ENCODE measurements at regions not wholly inside any gene's neighbourhood (a gene's known extent, or its start where the extent isn't known, plus 50 kb on each side); places are given as distances from the start of the nearest gene placed in this dataset.

DNA sequence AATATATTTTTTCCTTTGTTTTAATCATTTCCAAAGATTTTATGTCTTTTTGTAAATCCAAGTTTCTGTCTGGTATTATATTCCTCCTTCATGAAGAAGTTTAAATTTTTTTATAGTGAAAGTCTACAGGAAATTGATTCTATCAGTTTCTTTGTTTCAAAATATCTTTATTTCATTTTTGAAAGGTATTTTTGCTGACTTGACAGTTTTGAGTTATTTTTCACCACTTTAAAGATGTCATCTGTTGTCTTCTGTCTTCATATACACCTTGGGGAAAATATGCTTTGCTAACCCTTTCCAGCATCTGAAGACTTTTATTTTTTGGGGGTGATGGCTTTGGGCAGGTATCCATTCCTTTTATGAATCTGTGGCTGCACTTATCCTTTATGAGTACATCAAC is 164.4 kb upstream of the EPHA5 start:
- DNase-seq: no peak

DNA sequence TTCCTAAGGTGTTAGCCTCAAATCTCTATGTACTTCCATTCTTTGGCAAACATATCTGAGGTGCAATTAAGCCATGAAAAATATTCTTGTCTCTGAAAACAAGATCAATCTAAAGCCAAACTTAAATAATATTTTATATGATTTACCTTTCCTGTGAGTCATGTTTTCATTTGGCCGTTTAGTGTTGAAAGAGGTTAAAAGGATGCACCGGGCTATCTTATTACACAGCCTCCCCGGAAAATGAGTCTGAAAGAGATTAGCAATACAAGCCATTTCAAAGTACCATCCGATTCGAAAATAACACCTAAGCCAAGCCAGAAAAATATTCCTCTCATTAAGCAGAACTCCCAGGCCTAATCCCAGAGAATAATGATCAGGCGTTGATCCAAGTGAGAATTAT is 161.5 kb upstream of the EPHA5 start:
- DNase-seq: no peak

DNA sequence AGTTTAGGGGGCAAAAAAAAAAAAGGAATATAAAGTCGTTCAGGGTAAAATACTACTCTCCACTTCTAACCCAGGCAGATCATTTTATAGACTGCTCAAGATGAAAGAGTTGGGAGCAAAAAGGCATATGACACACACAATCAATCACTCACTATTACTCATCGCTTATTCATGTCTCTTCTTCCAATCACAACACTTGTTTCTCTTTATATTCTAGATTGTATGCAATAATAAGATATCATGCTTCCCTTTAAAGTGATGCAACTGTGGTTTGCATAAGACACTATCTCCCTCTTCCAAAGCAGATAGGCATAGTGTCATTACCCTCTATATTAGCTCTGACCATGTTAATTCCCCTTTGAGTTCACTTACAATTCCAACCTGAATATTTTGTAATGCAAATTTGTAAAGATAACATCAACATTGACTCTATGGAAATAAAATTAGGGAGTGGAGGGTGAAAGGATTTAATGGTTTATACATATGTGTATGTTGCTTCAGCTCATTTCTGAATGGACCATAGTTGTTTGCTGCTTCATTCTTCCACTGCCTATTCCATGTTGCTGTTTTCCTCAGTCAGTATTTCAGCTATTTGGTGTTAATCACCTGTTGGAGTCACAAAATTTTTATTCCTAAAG is 154.9 kb upstream of the EPHA5 start:
- DNase-seq: no peak

DNA sequence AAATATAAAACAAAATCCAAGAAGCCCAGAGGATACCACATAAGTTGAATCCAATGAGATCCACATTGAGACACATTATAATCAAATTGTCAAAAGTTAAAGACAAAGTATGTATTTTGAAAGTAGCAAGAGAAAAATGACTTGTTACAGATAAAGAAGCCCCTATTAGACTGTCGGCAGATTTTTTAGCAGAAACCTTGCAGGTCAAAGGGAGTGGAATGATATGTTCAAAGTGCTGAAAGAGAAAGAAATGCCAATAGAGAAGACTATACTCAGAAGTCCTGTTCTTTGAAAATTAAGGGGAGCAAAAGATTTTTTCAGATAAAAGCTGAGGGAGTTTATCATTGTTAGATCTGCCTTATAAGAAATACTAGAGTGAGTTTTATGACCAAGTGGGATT is 148.9 kb upstream of the EPHA5 start:
- no peak for DNase-seq

DNA sequence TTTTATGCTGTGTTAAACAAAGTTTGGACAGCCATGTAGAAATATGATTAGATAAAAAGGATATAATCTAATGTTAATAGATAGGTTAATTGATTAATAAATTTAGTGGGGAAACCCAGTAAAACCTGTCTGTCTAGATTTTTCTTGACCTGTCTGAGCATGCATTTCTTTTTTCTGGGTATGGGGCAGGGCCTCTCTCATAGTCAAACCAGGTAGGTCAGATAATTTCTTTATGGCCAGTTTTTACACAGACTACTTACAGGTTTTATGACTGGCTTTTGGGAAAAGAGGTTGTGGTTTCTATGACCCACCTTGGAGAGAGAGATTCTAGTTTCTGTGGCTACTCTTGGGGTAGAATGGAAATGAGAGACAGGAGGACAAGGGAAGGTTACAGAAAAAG is 135.6 kb upstream of the EPHA5 start:
- no peak for DNase-seq

DNA sequence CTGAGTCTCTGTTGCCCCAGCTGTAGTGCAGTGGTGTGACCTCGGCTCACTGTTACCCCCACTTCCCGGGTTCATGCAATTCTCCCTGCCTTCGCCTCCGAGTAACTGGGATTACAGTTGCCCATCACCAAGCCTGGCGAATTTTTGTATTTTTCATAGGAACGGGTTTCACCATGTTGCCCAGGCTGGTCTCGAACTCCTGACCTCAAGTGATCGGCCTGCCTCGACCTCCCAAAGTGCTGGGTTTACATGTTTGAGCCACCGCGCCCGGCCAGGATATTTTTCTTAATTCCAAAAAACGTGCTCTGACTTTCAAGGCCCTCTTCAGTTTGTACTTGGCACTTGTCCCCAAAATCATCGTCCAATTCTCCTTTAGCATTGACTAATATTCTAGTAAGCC is 129.2 kb upstream of the EPHA5 start:
- no peak for DNase-seq

DNA sequence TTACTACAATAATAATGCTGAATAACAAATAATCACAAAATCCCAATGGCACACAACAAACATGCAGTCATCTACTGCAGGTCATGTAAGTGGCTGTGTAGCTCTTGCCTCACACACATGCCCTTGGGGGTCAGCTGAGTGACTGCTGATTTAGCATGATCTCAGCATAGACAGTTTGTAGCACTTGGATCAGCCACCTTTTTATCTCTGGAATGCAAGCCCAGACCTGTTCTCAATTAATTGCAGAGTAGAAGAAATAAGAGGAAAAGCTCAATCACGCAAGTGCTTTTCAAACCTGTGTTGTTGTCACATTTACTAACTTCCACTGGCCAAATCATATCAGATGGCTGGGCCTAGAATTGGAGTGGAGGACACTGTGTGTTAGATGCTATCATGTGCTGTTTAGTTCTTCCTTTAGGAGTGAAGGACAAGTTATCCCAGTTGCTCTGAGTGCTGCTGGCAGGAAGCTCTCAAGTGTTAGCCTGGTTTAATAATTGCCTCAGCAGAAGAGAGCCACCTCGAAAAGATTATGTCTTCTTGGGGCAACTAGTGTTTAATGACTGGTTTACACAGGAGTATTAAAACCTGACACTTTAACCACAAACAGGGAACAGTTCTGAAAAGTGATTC is 128.3 kb upstream of the EPHA5 start:
- no peak for DNase-seq

DNA sequence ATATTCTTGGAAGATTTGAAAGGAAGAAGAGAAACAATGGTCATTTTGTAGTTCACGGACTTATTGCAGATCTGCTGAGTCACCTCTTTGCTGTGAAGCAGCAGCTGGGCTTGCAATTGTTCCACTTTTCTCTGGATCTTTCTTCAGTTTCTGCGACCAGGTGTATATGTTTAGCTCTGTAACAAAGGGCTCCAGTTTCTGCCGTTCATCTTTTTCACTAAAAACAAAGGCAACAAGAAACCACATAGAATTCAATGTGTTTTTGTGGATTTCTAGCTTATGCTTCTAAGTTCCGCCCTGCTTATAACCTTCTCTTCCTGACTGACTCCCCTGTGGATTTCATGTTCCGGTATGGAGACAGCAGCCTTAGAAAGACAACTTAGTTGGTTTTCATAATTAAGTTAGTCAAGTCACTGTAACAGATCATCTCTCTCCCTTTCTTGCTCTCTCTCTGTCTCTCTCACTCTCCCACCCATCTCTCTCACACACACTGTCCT is 121.6 kb upstream of the EPHA5 start:
- DNase-seq: peak; percentile 54

DNA sequence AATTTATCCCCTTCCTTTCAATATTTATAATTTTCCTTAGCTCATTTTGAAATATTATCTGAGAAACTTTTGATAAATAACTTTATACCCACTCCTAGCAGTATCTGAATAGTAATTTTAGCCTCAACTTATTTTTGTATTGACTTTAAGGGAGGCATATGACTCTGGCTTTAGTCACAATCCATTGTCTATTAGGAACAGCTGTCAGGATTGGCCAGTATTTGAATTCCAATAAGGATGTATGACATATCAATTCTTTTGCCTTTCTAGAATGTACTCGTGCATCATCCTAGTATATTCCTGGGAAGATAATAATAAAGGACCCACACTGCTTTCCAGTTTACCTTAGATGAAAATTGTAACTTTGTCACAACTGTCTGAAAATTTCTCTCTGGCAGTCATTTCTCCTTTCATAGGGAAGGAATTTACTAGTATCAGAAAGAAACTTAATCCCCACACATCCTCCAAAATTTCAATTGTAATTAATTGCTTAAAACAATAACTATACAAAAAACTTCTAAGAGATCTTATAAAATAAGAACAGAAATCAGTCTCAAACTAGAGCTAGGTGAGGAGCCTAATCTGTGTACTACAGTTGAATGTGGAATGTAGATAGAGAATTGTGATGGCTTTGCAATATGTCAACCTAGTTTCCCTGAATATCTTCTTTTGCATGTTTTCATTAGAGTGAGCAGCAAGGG is 121.0 kb upstream of the EPHA5 start:
- DNase-seq: no peak

DNA sequence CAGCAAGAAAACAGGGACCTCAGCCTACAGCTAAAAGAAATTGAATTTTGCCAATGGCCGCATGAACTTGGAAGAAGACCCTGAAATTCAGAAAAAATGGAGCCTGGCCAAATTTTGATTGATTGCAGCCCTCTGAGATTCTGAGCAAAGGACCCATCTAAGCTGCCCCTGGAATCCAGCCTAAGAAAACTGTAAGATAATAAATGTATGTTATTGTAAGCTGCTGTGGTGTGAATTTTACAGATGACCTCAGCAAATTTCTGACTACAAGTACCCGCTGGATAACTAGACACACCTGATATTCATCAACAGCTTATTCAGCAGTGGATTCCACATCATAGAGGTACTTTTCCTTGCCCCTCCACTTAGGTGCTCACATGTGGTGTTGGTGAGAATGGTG is 119.5 kb upstream of the EPHA5 start:
- peak; percentile 17 for DNase-seq

DNA sequence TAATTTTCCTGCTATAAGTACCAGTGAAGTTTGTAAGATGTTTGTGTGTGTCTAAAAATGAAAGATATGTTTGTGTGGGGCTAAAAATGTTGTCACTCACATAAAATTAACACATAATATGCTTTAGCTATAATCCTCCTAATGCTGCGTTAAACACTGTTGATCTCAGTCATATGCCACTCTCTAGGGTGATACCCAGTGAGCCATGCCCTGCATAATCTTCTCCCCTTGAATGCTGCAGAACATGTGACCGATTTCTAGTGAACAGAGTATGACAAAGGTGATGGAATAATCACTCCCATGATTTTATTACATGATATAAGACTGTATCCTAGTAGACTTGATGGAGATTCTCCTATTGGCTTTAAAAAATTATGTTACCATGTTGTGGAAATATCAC is 119.1 kb upstream of the EPHA5 start:
- DNase-seq: no peak

DNA sequence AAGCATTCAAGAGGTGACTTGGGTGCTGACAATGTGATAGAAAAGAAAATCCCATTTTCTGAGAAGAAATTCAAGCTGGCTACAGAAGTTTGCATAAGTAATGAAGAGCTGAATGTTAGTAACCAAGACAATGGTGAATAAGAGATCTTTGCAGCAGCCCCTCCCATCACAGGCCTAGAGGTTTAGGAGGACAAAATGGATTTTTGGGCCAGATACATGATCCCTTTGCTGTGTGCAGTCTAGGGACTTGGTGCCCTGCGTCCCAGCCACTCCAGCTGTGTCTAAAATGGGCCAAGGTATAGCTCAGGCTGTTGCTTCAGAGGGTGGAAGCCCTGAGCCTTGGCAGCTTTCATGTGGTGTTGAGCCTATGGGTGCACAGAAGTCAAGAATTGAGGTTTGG is 107.0 kb upstream of the EPHA5 start:
- no peak for DNase-seq

DNA sequence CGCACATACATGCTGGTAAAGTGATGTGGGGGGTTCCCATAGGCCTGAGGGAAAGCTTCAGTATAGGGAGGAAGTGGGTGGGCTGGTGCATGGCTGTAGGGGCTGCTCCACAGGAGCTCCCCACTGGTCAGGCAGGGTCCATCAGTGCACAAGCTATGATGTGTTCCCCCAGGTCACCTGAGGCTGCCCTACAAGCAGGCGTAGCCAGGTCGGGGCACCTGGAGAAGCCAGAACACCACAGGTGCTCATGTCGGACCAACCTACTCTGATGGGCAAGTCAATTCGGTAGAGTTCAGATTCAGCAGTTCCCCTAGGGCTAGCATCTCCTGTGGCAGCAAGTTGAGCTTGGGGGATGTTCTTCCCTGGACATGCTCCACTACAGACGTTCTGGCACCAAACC is 103.3 kb upstream of the EPHA5 start:
- no peak for DNase-seq

DNA sequence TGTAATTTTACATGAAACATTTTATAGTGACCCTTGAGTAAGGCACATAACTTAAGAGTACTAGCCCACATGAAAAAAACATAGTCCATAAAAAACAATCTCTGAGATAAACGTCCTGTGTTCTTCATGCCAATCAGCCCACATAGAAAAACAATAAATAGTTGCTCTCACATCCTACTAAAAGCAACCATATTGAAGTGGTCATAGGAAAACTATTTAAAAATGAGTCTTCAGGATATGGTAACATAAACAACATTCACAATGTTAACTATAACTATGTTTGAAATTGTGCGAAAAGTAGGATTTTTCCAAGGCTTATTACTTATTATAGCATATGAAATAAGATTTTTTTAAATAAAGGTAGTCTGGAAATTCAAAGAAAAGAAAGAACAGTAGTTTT is 77.1 kb upstream of the EPHA5 start:
- no peak for DNase-seq

DNA sequence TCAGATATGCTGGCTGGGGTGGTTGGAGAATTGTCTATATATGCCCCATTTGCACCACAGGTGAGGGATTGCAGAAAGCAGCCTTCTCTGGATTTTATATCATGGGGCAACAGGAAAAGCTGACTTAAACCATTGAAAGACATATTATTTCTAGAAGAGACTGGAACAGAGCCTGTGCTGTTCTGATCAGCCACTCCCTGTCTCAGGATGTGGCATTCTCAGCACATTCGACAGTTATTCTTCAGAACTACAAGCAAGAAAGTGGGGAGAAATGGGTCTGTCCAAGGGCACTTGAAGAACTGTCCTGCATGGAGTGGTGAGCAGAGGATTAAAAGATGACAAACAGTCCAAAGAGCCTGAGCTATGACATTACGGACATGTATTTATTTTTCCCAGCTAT is 67.8 kb upstream of the EPHA5 start:
- DNase-seq: no peak

DNA sequence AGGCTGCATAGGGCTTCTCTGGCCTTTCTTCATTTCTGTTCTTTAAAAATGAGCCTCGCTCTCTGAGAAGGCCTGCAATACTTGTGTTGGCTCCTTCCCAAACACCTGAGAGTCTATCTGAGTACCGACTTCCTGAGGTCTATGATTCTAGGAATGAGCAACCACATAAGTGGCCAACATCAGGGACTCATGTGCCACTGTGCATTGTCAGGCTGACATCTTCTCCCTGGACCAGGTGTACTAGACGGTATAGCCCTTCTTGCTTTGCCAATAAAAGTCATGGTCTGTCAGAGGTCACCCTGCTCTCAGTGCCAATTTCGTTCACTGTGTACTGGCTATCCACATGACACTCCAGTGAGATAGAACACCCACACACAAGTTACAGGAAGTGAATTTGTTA is 67.4 kb upstream of the EPHA5 start:
- no peak for DNase-seq

DNA sequence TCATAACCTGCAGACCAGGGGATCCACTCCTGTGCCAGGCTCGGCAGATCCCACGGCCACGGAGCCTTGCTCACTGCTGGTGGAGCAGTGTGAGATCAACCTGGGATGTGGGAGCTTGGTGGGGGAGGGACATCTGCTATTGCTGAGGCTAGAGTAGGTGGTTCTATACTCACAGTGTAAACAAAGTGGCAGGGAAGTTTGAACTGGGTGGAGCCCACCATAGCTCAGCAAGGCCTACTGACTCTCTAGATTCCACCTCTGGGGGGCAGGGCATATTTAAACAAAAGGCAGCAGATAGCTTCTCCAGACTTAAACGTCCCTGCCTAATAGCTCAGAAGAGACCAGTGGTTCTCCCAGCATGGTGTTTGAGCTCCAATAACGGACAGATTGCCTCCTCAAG is 54.7 kb upstream of the EPHA5 start:
- no peak for DNase-seq
